Stimulated activated CD4-positive, alpha-beta T cell treated with anti-CD3 and anti-CD28 coated beads, Interleukin-4, amount 100 ng/mL, for 1 hour (primary cell): ENCODE measurements at regions not wholly inside any gene's neighbourhood (a gene's known extent, or its start where the extent isn't known, plus 50 kb on each side); places are given as distances from the start of the nearest gene placed in this dataset.
"Not testable (repeated sequence)": the region's sequence is repeated elsewhere in the genome, so short reads cannot be mapped to it uniquely, and the experiment has no call there.

Source experiments
- DNase-seq: peaks from one replicate; pipeline ENCODE4 v3.0.0-alpha.2; 2020

- no peak for DNase-seq
Measured at GRCh38 chr20:53657279-53657678, 63.6 kb upstream of the ZNF217 start.

GRCh38 chr20:53656293-53657202, 62.9 kb upstream of the ZNF217 start:
- DNase-seq, result no peak

GRCh38 chr20:53655625-53656292, 62.1 kb upstream of the ZNF217 start:
- DNase-seq, result no peak

GRCh38 chr20:53654932-53655624, 61.4 kb upstream of the ZNF217 start:
- no peak for DNase-seq

- not testable (repeated sequence) for DNase-seq
Measured at GRCh38 chr20:53654521-53654920, 60.9 kb upstream of the ZNF217 start.

DNA sequence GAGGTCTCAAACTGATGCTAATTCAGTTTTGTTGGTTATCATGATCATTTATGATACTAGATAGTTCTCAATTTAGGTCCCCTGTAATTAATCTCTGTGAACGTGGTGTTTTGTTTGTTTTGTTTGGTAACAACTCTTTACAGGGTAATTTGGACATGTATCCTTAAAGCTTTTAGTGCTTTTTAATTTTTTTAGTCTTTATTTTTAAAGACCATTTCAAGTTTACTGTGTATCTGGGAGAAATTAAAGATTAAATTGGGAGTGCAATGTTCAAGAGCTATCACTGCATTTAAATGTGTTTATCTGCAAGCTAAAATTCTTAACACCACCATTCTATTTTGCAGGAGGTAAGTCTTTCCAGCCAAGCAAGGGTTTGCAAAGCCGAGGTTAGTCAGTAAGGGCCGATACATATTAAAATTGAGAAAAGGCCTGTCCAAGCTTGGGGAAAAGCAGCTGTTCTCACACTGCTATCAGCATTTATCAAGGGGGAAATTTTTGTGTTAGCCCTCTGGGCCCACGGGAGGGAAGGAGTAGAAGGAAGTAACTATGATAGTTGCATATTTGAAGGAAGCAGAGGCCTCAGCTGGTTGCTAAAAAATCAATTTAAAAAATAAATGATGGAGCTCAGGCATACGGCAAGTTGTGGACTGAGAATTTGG, 59.3 kb upstream of the ZNF217 start:
- no peak for DNase-seq

- DNase-seq, result no peak
Measured at GRCh38 chr20:53652090-53652858, 58.6 kb upstream of the ZNF217 start.

- DNase-seq, result not testable (repeated sequence)
Measured at GRCh38 chr20:53649493-53649892, 55.9 kb upstream of the ZNF217 start.

DNA sequence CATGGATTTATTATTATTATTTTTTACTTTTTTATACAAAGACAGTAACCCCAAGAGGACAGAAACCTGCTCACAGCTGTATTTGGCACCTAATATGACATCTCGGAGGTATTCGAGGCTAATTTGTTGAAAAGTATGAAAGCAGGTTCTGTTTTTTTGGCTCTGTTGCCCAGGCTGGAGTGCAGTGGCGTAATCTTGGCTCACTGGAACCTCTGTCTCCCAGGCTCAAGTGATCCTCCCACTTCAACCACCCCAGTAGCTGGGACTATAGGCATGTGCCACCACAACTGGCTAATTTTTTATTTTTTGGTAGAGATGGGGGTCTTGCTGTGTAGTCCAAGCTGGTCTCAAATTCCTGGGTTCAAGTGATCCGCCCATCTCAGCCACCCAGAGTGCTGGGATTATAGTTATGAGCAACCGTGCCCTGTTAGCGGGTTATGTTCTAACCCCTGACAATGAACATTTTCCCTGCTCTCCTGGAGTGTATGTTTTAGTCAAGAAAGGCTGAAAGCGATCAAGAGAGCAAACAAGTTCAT, 53.7 kb upstream of the ZNF217 start:
- no peak for DNase-seq

DNA sequence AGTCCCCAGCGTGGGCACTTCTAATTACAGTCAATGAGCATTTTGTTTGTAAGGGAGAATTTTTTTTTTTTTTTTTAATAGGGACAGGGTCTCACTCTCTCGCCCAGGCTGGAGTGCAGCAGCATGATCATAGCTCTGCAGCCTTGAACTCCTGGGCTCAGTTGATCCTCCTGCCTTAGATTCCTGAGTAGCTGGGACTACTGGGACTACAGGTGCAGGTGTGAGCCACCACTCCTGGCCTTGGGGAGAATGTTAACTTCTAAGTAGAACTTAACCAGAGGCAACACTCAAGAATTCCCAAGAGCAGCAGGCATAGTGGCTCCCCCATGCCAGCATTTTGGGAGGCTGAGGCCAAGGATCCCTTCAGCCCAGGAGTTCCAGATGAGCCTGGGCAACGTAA, 52.9 kb upstream of the ZNF217 start:
- DNase-seq, result no peak

GRCh38 chr20:53645582-53645897, 51.9 kb upstream of the ZNF217 start:
- no peak for DNase-seq

DNA sequence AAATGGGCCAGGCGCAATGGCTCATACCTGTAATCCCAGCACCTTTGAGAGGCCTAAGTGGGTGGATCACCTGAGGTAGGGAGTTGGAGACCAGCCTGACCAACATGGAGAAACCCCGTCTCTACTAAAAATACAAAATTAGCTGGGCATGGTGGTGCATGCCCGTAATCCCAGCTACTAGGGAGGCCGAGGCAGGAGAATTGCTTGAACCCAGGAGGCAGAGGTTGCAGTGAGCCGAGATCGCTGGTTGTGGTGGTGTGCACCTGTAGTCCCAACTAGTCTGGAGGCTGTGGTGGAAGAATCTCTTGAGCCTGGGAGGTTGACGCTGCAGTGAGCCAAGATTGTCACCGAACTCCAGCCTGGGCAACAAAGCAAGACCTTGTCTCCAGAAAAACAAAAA, 50.5 kb upstream of the ZNF217 start:
- not testable (repeated sequence) for DNase-seq
